Ureter (tissue), 1 donor: ENCODE measurements at regions not wholly inside any gene's neighbourhood (a gene's known extent, or its start where the extent isn't known, plus 50 kb on each side); places are given as distances from the start of the nearest gene placed in this dataset.

Experiments
- DNase-seq: peaks from one replicate; pipeline ENCODE4 v3.0.0-alpha.2; 2020; ENCODE audit warnings: low spot score
- donor health status: DM: yes; HTN: yes; CAD: no.

DNA sequence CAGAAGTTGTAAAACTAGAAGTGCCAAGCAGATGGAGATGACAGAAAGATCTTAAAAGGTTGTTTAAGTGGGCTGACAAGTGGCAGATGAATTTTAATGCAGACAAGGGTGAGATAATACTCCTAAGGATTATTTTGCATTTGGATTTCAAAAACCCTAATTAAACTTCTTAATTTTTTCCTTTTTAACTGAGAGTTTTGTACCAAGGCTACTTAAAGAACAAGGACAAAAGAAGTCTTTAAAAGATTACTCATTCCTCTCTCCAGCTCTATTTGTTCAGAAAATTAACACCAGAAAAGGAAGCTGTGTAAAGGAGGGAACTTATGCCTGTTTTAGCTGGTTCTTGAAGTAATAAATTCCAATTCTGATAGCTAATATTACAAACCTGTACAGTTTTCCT is 275.4 kb downstream of the ETNK1 start:
- no peak for DNase-seq

GRCh38 chr12:22904485-22904884 is 279.5 kb downstream of the ETNK1 start:
- no peak for DNase-seq

GRCh38 chr12:22916241-22916640 is 291.3 kb downstream of the ETNK1 start:
- DNase-seq: no peak

DNA sequence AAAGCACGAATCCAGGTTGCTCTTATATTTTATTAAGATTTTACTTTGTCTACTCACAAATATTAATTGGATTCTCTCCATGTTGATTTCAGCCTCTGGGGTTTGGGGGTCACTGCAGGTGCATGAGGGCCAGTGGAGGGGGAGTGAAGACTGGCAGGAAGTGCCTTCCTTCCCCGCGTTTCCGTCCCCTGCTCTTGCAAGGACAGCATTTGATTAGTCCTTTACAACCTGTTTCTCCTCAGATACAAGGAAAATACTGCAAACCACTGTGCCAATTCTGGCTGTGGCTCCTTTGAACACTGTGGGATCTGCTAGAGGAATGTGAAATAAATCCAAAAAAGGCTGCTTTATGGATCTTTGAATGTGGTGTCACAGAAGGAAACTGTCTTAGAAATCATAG is 291.8 kb downstream of the ETNK1 start:
- no peak for DNase-seq

DNA sequence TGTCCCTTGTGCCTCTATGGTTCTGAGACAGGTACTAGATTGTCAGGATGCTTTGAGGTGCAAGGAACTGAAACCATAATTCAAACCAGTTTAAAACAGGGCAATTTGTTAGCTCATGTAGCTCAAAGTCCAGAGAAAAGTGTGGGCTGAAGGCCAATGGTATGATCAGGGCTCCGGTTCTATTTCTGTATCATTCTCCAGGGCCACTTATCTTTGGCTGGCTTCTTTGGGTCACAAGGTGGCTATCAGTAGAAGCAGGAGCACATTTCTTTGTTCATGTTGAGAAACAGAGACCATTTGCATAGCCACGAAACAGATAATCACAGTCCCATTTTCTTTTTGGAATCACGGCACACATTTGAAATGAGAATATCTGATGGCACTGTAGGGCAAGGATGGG is 294.9 kb downstream of the ETNK1 start:
- DNase-seq: no peak

DNA sequence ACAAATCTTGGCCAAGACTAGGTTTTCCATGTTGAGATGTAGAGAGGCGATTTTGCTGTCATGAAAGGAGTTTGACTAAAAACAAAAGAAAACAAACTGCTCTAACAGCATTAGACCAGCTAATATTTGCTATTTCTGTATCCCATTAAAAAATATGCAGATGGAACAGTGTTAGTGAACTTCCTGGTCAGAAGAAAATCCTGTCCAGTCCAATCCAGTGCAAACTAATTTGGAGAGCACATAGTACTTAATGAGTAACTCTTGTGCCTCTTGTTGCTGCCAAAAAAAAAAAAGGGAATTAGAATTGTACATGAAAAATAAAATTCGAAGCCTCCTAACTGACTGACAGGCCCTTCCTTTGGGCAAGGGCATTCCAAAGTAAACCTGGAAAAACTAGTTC is 298.8 kb downstream of the ETNK1 start:
- no peak for DNase-seq

GRCh38 chr12:22924391-22924790 is 299.4 kb downstream of the ETNK1 start:
- DNase-seq: no peak

DNA sequence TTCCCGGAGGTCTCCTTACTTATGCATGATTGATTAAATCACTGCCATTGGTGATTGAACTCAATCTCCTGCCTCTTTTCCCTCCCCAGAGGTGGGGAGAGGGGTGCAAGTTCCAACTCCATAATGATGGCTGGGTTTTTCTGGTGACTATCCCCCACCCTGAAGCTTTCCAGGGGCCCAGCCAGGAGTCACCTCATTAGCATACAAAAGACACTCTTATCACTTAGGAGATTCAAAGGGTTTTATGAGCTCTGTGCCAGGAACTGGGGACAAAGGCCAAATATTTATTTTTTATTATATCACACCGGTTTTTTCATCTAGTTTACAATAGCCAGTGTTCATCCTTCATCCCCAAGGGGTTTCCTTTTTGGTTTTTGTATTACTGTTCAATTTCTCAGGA is 300.7 kb downstream of the ETNK1 start:
- no peak for DNase-seq

- DNase-seq: no peak
Observed at GRCh38 chr12:22932431-22932830, 307.5 kb downstream of the ETNK1 start.

DNA sequence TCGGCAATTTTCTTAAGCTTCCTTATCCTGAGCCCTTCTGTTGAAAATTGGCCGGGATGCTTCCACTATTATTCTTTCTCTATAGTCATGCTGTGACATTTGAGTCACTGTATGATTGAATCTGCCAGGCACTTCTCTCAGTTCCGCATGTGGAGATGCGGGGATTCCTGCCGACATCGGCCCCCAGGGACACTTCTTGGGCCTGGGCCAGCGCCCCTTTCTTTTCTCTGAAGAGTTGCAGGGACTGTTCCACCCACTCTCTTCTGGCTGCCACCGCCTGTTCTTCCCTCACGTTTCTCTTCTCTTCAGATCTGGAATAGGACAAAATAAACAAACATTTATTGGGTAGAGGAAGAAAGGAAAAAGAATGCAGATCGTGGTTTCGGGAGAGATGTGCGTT is 310.1 kb downstream of the ETNK1 start:
- no peak for DNase-seq

DNA sequence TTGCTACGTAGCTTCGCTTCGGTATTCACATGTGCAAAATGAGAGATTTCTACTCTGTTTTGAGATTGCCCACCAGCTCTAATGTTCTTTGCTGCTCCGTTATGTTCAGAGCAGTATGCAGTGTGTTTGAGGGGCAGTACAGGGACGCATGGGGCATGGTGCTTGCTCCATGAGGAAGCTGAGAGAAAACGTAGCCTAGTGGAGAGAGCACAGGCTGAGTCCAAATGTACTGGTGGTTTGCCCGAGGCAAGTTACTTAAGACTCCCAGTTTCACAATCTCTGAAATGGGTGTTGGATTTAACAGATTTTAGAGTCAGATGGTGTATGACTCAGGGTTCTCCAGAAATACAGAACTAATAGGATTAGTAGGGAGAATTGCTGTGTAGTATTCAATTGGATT is 310.5 kb downstream of the ETNK1 start:
- DNase-seq: no peak

DNA sequence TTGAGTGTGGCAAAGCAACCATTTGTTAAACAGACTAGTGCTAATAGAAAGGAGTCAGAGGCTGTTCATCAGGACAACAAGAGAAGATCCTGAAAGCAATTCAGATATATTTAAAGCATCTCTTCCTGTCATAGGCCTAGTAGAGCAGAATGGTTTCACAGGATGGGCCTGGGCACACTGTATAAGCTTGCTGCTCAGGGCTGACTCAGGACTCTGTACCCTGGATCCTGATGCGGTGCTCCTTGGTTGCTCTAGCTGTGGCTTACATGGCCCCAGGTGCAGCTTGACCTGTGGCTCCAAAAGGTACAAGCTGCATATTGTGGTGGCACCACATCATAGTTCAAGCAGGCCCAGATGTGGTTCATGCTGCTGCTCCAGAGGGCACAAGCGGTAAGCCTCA is 313.4 kb downstream of the ETNK1 start:
- DNase-seq: no peak

- no peak for DNase-seq
Observed at GRCh38 chr12:22951206-22951605, 326.2 kb downstream of the ETNK1 start.

GRCh38 chr12:22956690-22957089 is 331.7 kb downstream of the ETNK1 start:
- no peak for DNase-seq

GRCh38 chr12:22967171-22967570 is 342.2 kb downstream of the ETNK1 start:
- no peak for DNase-seq

DNA sequence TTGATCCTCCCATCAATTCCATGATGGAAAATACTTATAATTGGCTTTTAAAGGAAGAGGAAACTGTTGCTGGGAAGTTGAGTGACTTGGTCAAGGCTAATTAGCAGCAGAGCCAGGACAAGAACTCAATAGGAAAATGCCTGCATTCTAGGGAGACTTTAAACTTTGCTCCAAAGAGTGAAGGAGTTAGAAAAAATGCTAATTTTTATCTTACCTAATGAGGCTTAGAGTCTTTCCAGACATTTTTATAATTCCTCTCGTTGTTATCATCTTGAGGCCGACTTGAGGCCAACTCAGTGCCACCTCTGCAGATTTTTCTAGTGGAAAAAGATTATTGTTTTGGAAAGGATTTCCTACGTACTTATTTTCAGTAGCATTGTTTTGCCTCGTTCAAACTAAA is 344.6 kb downstream of the ETNK1 start:
- DNase-seq: no peak

DNA sequence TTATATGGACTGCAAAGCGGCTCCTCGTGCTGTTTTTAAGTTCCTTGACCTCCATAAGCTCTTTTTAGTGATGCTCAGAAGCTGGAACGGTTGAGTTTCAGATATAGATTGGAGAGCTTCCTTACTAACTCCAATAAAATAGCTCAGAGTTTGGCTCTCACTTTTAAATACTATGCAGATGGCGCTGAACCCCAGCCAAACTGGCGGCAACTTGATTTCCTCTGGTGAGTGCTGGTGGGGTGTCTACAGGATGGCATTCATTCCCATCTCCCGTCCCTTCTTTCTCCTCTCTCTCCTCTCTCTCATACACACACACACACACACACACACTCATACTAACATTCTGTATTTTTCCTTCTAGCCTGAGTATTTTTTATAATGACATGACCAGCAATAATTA is 346.3 kb downstream of the ETNK1 start:
- DNase-seq: no peak

DNA sequence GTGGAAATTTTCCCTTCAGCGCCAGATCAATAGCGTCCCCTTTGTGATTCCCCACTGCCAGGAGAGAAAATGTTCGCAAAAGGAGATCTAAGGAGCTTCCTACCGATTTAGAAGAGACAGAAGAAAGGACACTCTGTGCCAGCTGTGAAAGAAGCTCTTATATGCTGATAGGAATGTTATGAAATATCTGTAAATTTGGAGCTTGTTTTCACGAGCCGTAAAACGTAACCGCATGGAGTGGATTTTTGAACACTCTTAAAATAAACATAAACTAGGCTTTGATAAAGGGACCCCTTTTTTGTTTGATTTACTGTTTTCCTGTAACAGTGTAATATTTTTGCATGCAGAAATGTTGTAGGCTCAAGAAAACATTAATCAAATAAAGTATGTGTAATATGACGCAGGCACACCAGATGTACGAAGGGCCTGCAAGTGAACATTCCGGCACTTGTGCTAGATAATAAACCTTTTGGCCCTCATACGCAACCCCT is 346.8 kb downstream of the ETNK1 start:
- DNase-seq: no peak

- DNase-seq: no peak
Observed at GRCh38 chr12:22974865-22975264, 349.9 kb downstream of the ETNK1 start.

DNA sequence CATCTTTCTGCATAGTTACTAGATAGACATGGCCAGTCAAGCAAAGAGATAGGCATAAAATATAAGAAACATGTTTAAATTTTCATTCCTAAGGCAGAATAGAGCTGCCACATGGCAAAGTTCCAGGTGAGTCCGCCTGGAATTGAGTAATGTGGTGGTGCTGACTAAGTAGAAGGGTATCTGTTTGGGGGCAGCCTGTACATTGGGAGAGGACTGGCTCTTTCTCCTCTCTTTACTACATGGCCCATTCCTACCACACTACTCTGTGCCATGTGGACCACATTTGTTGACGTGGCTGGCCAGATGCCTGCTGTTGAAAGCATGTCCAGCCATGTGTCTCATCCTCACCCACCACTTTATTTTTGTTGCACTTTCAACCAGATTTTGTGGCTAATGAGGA is 354.0 kb downstream of the ETNK1 start:
- no peak for DNase-seq

DNA sequence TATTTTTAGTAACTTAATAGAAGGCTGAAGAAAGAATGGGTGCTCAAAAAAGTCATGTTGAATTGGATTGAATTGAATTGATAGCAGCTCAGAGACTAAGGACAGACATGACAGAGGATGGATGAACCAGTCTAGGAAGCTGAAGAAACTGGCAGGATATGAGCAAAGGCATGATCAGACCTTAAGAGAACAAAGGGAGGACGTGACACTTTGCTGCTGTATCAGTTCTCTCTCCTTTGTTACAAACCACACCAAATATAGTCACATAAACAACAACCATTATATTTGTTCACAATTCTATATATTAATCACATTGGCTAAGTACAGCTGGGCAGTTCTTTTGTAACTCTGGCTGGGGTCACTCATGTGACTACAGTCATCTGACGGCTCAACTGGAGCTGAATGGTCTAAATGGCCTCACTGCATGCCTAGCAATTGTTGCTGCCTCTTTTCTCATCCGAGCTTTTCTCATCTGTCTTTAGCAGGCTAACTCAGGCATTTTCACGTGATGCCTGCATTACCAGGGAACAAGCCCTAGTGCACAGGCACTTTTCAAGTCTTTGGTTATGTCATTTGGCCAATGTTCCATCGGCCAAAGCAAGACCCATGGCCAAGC is 355.0 kb downstream of the ETNK1 start:
- no peak for DNase-seq

- DNase-seq: no peak
Observed at GRCh38 chr12:22981711-22982110, 356.7 kb downstream of the ETNK1 start.

DNA sequence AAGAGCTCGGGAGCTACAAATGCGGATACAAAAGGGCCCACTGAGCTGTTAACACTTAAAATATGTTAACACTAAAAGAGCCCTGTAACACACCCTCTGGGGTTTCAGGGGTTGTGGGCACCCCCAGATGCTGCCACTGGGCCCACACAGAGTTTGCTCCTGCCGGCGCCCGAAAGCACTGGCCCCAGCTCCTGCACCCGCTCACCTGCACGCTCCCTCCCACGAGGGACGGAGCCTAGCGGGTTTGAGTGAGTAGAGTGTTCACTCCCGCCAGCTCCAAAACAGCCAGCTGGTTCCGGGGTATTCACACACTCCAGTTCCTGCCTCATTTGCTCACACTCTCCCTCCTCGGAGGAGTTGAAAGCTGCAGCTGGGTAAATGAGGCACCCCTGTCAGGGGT is 357.7 kb downstream of the ETNK1 start:
- DNase-seq: no peak

- DNase-seq: no peak
Observed at GRCh38 chr12:22986997-22987396, 362.0 kb downstream of the ETNK1 start.
